BLaER1 treated with 17β-estradiol and CSF1 and Interleukin-3, amounts not matched to agents 10 nM and 100 nM (cell line): ENCODE measurements at regions not wholly inside any gene's neighbourhood (a gene's known extent, or its start where the extent isn't known, plus 50 kb on each side); places are given as distances from the start of the nearest gene placed in this dataset.
A peak's percentile ranks its signal among the peaks of the same experiment; 100 is the strongest.

Experiments used
- H3K27ac ChIP-seq, 11 experiments: shearing (Covaris generic); formaldehyde crosslinking; 2 replicates each; pipeline ENCODE4 v1.8.1; 2022
- H3K27me3 ChIP-seq, 11 experiments: shearing (Covaris generic); formaldehyde crosslinking; 2 replicates each; pipeline ENCODE4 v1.8.1; 2022
- H3K36me3 ChIP-seq, 11 experiments: shearing (Covaris generic); formaldehyde crosslinking; 2 replicates each; pipeline ENCODE4 v1.8.1; 2022
- H3K4me1 ChIP-seq, 10 experiments: shearing (Covaris generic); formaldehyde crosslinking; 2 replicates each; pipeline ENCODE4 v1.8.1; 2022
- H3K4me2 ChIP-seq, 11 experiments: shearing (Covaris generic); formaldehyde crosslinking; 2 replicates each; pipeline ENCODE4 v1.8.1; 2022
- H3K4me3 ChIP-seq, 10 experiments: shearing (Covaris generic); formaldehyde crosslinking; 2 replicates each; pipeline ENCODE4 v1.8.1; 2022
- H3K9ac ChIP-seq, 11 experiments: shearing (Covaris generic); formaldehyde crosslinking; 2 replicates each; pipeline ENCODE4 v1.8.1; 2022
- H3K9me3 ChIP-seq, 11 experiments: shearing (Covaris generic); formaldehyde crosslinking; replicated peaks in 1 of 11; 2 replicates each; pipeline ENCODE4 v1.8.1; 2022
- H4K20me1 ChIP-seq, 11 experiments: shearing (Covaris generic); formaldehyde crosslinking; 2 replicates each; pipeline ENCODE4 v1.8.1; 2022
- Cebpa-rat ChIP-seq, 11 experiments: shearing (Covaris generic); IDR thresholded peaks; 2 replicates each; pipeline ENCODE4 v1.8.1; 2022

DNA sequence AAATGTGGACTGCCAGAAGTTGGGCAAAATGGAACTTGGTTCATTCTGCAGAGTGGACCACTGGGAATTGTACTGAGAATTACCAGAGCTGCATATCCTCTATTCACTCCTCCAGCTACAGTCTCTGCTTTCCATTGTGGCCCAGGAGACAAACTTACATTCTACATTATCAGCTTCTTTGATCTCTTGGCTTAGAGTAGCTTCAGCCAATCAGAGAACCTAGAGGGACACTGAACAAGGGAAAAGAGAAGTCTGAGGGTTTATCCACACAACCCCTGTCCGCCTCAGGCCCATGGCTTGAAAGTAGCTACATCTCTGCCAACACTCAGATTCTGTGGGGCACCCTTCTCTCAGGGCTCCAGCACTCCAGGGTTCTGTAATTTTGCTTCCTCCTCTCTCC, 251.1 kb downstream of the TRIB2 start:
- H3K9ac ChIP-seq: no peak overlapping the region
- H3K36me3 ChIP-seq: no peaks in the 10 kb centered on the region
- peaks cover 5 to 14% (median 6%) of the 10 kb centered on the region in 11 experiments; a peak in 18 of 22 replicates for H3K9me3 ChIP-seq
- H3K27me3 ChIP-seq: no peaks in the 10 kb centered on the region
- H3K27ac ChIP-seq: no peak overlapping the region
- no peak for TF ChIP-seq Cebpa-rat (IDR thresholded peaks at IDR 0.05)
- H3K4me3 ChIP-seq: no peak overlapping the region
- H3K4me2 ChIP-seq: no peak overlapping the region
- H3K4me1 ChIP-seq: peaks cover 8 to 20% (median 15%) of the 10 kb centered on the region in 10 experiments
- no peaks in the 10 kb centered on the region for H4K20me1 ChIP-seq

DNA sequence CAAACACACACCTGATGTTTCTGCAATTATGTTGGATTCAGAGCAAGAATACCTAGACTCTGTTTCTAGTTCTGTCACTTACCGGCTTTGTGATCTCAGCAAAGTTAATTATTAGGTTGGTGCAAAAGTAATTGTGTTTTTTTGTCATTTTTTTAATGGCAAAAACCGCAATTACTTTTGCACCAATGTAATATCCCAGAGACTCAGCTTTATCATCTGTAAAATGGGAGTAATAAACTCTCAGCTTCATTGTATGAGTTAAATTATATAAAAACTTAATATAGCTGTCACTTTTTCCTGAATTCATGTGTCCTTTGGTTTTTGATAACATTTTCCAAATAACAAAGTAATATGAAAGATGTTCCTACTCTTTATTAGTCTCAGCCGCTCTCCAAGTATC, 251.7 kb downstream of the TRIB2 start:
- H4K20me1 ChIP-seq: no peaks in the 10 kb centered on the region
- H3K4me3 ChIP-seq: no peak overlapping the region
- no peak overlapping the region for H3K27ac ChIP-seq
- H3K9ac ChIP-seq: no peak overlapping the region
- TF ChIP-seq Cebpa-rat (IDR thresholded peaks at IDR 0.05): no peak
- H3K4me2 ChIP-seq: no peak overlapping the region
- H3K9me3 ChIP-seq: peaks cover 10 to 20% (median 12%) of the 10 kb centered on the region in 11 experiments; a peak in 19 of 22 replicates
- H3K36me3 ChIP-seq: no peaks in the 10 kb centered on the region
- peaks cover 8 to 20% (median 15%) of the 10 kb centered on the region in 10 experiments for H3K4me1 ChIP-seq
- no peaks in the 10 kb centered on the region for H3K27me3 ChIP-seq

DNA sequence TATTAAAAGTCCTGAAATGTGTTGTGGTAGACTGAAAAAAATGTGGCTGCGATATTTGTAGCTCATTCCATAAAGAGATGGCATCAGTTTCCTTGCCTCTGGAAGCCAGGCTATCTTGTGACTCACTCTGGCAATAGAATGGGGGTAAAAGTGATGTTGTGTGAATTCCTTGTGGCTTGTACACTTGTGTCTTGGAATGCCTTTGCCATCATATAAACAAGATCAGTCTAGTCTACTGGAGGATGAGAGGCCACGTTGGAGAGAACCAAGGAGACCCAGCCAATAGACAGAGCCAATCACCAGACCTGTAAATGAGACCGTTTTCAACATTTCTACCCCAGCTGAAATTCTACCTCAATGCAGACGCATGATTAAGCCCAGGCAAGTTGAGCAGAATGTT, 254.1 kb downstream of the TRIB2 start:
- no peak overlapping the region for H3K9ac ChIP-seq
- H3K9me3 ChIP-seq: peaks cover 13 to 22% (median 15%) of the 10 kb centered on the region in 11 experiments; a peak in 19 of 22 replicates
- H3K27ac ChIP-seq: no peak overlapping the region
- H3K4me2 ChIP-seq: no peak overlapping the region
- H3K4me1 ChIP-seq: peaks cover 2 to 8% (median 3%) of the 10 kb centered on the region in 10 experiments
- no peak overlapping the region for H3K4me3 ChIP-seq
- no peaks in the 10 kb centered on the region for H3K36me3 ChIP-seq
- H4K20me1 ChIP-seq: no peaks in the 10 kb centered on the region
- H3K27me3 ChIP-seq: no peaks in the 10 kb centered on the region
- TF ChIP-seq Cebpa-rat (IDR thresholded peaks at IDR 0.05): no peak

DNA sequence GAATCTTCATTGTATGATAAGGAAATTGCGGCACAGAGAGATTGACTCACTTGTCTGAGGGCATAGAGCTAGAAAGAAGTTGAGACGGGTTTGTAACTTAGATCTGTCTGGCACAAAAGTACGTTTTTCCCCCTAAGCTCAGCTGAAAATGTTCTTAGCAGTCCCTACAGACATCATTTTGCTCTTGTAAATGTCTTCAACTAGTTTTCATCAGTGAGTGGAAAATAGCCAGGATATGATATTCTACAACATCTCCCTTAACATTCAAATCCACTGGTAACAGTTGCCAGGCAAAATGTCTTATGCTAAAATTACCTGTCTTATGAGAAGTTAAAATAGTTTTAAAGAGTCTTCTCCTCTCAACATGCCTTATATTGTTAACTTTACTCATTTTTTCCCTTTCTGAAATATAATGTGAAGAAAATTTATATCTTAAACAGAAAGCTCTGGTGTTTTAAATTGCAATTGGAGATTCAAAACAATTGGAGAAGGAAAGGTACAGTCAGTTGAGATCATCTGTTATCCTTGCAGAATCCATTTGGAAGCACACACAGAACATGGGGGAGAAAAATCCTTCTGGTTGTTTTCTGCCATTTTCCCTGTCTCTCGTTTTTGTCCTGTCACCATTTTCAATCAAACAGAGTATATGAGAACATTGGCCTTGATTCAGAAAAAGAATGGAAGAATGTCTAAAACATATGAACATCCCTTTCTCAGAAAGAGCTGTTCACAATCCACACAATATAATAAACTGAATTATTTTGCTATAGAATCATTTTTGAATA, 255.0 kb downstream of the TRIB2 start:
- Histone ChIP-seq H3K4me2 (no peak overlapping the region), H3K4me3 (no peak overlapping the region), H3K4me1 (no peaks in the 10 kb centered on the region), H4K20me1 (no peaks in the 10 kb centered on the region), H3K9ac (no peak overlapping the region), H3K9me3 (peaks cover 13 to 22% (median 15%) of the 10 kb centered on the region in 11 experiments; a peak in 19 of 22 replicates), H3K27ac (no peak overlapping the region), H3K27me3 (no peaks in the 10 kb centered on the region), H3K36me3 (no peaks in the 10 kb centered on the region)
- TF ChIP-seq Cebpa-rat (IDR thresholded peaks at IDR 0.05): no peak

DNA sequence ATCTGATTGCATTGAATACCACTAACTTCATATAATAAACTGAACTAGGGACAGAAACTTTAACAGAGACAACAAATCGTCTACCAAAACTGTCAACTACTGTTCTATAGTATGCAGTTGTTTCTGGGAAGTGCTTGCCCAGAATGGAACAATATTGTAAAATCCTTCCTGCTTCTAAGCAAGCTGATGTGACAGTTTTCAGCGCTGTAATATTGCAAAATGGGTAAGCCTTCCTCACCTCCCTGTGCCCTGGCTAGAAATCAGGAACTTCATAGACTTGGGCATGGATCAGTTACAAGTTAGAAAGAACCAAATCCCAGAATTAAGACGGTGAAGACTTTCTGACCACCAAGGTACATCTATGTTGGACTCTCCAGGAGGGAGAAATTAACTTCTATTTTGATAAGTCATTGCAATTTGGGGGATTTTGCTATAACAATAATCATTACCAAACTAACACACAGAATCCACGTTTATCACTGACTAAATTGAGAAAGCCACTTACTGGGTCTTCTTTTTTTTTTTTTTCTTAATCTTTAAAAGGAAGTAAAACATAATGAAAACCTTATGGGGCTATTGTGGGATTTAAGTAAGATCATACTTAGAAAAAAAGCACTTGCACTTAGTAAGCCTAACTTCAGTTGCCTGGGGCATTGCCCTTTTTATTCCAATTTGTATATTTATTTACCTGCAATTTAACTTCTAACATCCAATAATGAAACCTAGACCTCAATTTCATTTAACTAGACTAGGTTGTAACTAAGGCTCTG, 261.5 kb downstream of the TRIB2 start:
- no peaks in the 10 kb centered on the region for H3K27me3 ChIP-seq
- no peak overlapping the region for H3K4me3 ChIP-seq
- H3K36me3 ChIP-seq: no peaks in the 10 kb centered on the region
- no peak for TF ChIP-seq Cebpa-rat (IDR thresholded peaks at IDR 0.05)
- H4K20me1 ChIP-seq: no peaks in the 10 kb centered on the region
- H3K27ac ChIP-seq: peak overlapping the region in 1 of 11 experiments; percentile 2; a peak in 1 of 22 replicates
- no peak overlapping the region for H3K9ac ChIP-seq
- peaks cover 4 to 7% (median 4%) of the 10 kb centered on the region in 11 experiments; a peak in 17 of 22 replicates for H3K9me3 ChIP-seq
- peak overlapping the region in 3 of 11 experiments; percentile 34 to 65 (median 51); a peak in 5 of 22 replicates for H3K4me2 ChIP-seq
- peaks cover 0 to 22% (median 0%) of the 10 kb centered on the region in 10 experiments; a peak in 5 of 20 replicates for H3K4me1 ChIP-seq

DNA sequence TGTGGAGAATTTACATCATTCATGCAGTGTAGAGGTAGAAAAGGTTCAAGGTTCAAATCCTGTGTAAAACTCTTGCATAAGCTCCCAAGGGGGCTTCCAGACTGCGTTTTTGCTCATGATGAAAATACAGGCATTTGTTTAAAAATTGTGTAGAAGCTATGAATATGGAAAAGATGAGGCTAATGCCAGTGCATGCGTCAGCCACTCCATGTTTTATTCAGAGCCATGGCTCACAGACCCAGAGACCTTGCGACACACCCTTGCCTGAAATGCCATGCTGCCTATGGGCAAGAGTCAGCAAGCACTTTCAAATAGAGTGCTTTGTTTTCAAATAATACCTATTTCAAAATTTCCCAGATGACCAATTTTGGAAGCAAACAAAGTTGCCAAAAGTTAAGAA, 262.3 kb downstream of the TRIB2 start:
- TF ChIP-seq Cebpa-rat (IDR thresholded peaks at IDR 0.05): peak in 1 of 11 experiments; percentile 42; a peak in 2 of 22 replicates
- Histone ChIP-seq H3K4me1 (peaks cover 0 to 22% (median 0%) of the 10 kb centered on the region in 10 experiments; a peak in 5 of 20 replicates), H3K4me2 (peak overlapping the region in 2 of 11 experiments; percentile 4 to 65; a peak in 3 of 22 replicates), H3K36me3 (no peaks in the 10 kb centered on the region), H3K4me3 (no peak overlapping the region), H3K9me3 (no peaks in the 10 kb centered on the region), H3K27ac (no peak overlapping the region), H4K20me1 (no peaks in the 10 kb centered on the region), H3K9ac (no peak overlapping the region), H3K27me3 (no peaks in the 10 kb centered on the region)

DNA sequence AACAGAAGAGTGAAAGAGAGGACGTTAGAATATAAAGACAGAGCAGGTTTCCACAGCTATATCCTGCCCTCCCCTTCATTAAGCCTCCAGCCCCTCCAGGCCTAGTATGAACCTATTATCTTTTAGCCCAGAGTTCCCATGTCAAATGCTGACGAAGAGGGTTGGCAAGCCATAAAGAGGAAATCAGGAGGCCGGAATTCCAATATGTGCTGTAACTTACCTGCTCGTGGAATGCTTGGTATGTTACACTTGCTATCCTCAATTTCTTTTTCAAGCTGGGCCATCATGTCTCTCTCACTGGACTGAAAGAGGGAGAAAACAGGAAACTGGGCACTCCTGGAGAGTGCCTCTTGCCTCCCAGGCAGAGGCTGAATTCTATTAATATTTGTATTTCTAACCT, 264.1 kb downstream of the TRIB2 start:
- Histone ChIP-seq H4K20me1 (no peaks in the 10 kb centered on the region), H3K4me2 (no peak overlapping the region), H3K9me3 (no peaks in the 10 kb centered on the region), H3K4me3 (no peak overlapping the region), H3K36me3 (no peaks in the 10 kb centered on the region), H3K27me3 (no peaks in the 10 kb centered on the region), H3K27ac (no peak overlapping the region), H3K4me1 (peaks cover 0 to 22% (median 0%) of the 10 kb centered on the region in 10 experiments; a peak in 5 of 20 replicates), H3K9ac (no peak overlapping the region)
- TF ChIP-seq Cebpa-rat (IDR thresholded peaks at IDR 0.05): no peak

DNA sequence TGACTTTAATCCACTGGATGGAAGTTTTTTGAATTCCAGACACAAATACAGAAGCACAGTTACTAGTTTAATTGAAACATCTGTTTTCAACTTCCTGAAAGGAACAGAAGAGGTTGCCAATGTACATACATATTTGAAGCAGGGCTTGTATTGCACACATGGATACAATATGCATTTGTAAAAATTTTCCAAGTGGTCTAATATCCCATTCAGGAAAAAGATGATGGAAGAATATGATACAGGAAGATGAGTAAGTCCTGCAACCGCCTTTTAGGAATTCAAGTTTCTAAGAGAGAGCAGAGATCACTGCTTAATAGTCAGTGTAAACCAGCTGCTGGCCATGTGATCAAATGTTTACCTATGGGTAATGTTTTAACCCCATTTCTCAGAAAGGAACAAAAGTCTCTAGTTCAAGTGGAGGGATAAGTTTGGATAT, 265.4 kb downstream of the TRIB2 start:
- H3K4me1 ChIP-seq: peaks cover 0 to 22% (median 0%) of the 10 kb centered on the region in 10 experiments; a peak in 5 of 20 replicates
- H3K4me2 ChIP-seq: no peak overlapping the region
- no peak overlapping the region for H3K4me3 ChIP-seq
- no peak overlapping the region for H3K9ac ChIP-seq
- no peaks in the 10 kb centered on the region for H3K27me3 ChIP-seq
- H3K36me3 ChIP-seq: no peaks in the 10 kb centered on the region
- TF ChIP-seq Cebpa-rat (IDR thresholded peaks at IDR 0.05): no peak
- no peaks in the 10 kb centered on the region for H3K9me3 ChIP-seq
- no peaks in the 10 kb centered on the region for H4K20me1 ChIP-seq
- H3K27ac ChIP-seq: no peak overlapping the region

DNA sequence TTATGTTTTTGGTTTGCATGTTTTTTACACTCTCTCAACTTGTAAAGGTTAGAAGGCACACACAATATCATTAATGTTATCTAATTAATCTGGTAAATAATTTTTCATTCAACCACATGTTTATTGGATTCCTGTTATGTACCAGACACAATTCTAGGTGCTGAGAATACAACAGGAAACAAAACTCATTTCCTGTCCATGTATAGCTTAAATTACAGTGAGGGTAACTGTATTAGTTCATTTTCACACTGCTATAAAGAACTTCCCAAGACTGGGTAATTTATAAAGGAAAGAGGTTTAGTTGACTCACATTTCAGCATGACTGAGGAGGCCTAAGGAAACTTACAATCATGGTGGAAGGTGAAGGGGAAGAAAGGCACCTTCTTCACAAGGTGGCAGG, 270.5 kb downstream of the TRIB2 start:
- Histone ChIP-seq H3K27me3 (no peaks in the 10 kb centered on the region), H3K36me3 (no peaks in the 10 kb centered on the region), H3K4me3 (no peak overlapping the region), H4K20me1 (no peaks in the 10 kb centered on the region), H3K9ac (no peak overlapping the region), H3K4me2 (no peak overlapping the region), H3K9me3 (peaks cover 6 to 13% (median 9%) of the 10 kb centered on the region in 11 experiments; a peak in 19 of 22 replicates), H3K4me1 (no peaks in the 10 kb centered on the region), H3K27ac (no peak overlapping the region)
- no peak for TF ChIP-seq Cebpa-rat (IDR thresholded peaks at IDR 0.05)
